AG04449 (cell line): ENCODE measurements at regions not wholly inside any gene's neighbourhood (a gene's known extent, or its start where the extent isn't known, plus 50 kb on each side); places are given as distances from the start of the nearest gene placed in this dataset.

ENCODE experiments used
- CTCF ChIA-PET: fragments of 350-600 bp; formaldehyde crosslinking; extraction: SDS; loops from one replicate; lab custom pipeline; 2021; ENCODE audit warnings: antibody characterized with exemption; lab: Yijun Ruan, JAX
- POLR2A ChIA-PET: fragments of 400-600, 350-600 bp; formaldehyde crosslinking; extraction: SDS; loops from one replicate; lab custom pipeline; 2020; ENCODE audit warnings: antibody characterized with exemption, inconsistent platforms; lab: Yijun Ruan, JAX
- DNase-seq: peaks from one replicate; pipeline ENCODE4 v3.0.0-alpha.2; 2010; ENCODE audit warnings: low read depth, low spot score
- H3K4me3 ChIP-seq: 2 replicates; pipeline ENCODE4 v1.5.1; 2011; ENCODE audit warnings: low read depth, mild to moderate bottlenecking, control low read depth, low read length
- TF ChIP-seq, protein P1 (sequence below): IDR thresholded peaks from one replicate; pipeline ENCODE4 v1.5.1; 2011; ENCODE audit warnings: mild to moderate bottlenecking, moderate library complexity, low read length, control low read depth, inconsistent platforms; ENCODE audit not compliant: insufficient read depth; ENCODE audit errors: missing control alignments

DNA sequence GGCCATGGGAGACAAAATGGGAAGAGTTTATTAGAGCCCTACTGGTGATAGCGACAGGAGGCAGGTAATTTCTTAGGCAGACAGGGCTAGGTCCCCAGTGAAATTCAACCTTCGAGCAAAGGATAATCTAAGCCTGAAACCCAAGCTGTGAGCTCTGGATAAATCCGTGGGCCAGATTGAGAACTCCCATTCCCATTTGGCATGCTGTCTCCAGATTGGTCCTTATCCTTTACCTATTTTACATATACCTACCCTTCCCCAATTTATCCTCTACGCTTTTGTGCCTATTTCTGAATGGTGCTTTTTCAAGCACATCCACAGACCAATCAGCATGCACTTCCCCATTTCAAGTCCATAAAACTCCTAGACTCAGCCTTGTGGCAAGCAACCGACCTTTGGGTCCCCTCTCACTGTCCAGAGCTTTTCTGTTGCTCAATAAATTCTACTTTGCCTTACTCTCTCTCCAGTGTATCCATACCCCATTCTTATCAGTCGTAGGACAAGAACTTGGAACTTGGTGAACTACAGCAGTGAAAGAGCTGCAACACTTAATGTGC, 268.0 kb downstream of the MYCN start:
- DNase-seq, result no peak
- TF ChIP-seq, protein P1, sequence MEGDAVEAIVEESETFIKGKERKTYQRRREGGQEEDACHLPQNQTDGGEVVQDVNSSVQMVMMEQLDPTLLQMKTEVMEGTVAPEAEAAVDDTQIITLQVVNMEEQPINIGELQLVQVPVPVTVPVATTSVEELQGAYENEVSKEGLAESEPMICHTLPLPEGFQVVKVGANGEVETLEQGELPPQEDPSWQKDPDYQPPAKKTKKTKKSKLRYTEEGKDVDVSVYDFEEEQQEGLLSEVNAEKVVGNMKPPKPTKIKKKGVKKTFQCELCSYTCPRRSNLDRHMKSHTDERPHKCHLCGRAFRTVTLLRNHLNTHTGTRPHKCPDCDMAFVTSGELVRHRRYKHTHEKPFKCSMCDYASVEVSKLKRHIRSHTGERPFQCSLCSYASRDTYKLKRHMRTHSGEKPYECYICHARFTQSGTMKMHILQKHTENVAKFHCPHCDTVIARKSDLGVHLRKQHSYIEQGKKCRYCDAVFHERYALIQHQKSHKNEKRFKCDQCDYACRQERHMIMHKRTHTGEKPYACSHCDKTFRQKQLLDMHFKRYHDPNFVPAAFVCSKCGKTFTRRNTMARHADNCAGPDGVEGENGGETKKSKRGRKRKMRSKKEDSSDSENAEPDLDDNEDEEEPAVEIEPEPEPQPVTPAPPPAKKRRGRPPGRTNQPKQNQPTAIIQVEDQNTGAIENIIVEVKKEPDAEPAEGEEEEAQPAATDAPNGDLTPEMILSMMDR, result no peak
- ChIA-PET CTCF (no interaction called here), POLR2A (no interaction called here)
- H3K4me3 ChIP-seq, result no peak overlapping the region

DNA sequence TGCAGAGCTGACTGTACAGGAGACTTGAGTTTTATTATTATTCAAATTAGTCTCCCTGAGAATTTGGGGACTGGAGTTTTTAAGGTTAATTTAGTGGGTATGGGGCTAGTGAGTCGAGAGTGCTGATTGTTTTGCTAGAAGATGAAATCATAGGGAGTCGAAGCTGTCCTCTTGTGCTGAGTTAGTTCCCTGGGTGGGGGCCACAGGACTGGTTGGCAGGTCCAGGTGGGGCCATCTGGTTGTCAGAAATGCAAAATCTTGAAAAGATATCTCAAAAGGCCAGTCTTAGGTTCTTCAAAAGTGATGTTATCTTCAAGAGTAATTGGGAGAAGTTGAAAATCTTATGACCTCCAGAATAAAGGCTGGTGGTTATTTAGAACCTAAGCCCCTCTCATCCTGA, 267.3 kb downstream of the MYCN start:
- DNase-seq, result no peak
- TF ChIP-seq, protein P1, result no peak
- CTCF ChIA-PET, result no interaction called here
- no peak overlapping the region for H3K4me3 ChIP-seq
- POLR2A ChIA-PET, result no interaction called here

DNA sequence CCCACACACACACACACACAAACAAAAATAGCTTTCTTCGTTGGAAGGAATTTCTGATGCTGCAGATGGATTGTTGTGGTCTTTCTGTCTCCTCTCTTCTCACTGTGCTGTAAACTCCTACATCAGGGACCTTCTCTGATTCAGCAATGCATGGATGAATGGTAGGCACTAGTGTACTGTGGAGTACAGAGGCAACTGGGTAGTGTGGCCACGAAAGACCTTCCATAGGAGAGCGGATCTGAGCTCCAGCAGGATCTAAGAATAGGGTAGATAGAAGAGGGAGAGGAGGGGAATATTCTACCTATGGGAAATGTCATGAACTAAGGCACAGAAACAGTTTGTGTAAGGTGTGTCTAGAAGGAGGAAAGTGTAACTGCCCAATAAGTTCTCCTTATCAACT, 266.8 kb downstream of the MYCN start:
- DNase-seq, result no peak
- TF ChIP-seq, protein P1, result no peak
- POLR2A ChIA-PET, result no interaction called here
- CTCF ChIA-PET, result no interaction called here
- no peak overlapping the region for H3K4me3 ChIP-seq

DNA sequence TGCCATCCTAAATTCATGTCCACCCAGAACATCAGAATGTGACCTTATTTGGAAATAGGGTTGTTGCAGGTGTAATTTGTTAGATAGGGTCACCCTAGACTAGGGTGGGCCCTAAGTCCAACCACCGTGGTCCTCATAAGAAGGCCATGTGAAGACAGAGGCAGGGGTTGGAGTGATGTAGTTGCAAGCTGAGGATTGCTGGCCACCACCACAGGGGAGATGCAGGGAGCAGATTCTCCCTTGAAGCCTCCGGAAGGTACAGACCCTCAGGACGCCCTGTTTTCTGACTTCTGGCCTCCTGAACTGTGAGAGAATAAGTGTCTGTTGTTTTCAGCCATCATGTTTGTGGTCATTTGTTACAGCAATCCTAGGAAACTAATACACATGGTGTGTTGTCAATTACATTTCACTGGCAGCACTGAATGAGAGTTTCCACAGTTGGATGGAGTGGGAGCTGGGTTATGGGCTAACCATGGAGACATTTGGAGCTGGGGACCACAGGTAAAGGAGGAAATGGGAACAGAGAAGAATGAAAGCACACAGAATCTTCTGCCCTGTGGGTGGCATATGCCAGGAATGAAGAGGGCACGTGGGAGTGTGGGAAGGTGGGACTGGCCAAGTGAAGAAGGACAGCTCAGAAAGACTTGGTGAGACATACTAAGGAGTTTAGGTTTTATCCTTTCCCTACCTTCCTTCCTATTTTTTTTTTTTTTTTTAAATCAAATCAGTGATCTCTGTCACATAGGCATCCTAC, 266.0 kb downstream of the MYCN start:
- no peak overlapping the region for H3K4me3 ChIP-seq
- no peak for DNase-seq
- ChIA-PET CTCF (no interaction called here), POLR2A (no interaction called here)
- TF ChIP-seq, protein P1, result no peak

DNA sequence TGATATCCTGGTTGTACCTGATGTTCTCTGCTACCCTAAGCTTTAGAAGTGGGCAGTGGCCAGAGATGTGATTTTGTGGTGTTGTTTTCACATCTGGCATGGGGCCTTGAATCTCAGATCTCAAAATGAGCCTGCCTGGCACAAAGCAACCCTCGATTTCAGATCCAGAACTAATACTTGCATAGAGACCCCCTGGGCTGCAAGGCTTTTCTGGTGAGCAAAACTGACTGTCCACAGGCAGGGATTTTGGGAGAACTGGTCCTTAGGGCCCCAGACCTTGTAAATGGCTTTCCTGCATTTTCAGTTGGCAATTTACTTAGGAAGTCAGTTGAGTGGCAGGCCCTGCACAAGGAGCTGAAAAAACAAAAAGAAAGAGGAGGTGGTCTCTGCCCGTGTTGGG, 265.3 kb downstream of the MYCN start:
- no peak overlapping the region for H3K4me3 ChIP-seq
- POLR2A ChIA-PET, result no interaction called here
- TF ChIP-seq, protein P1, result no peak
- no peak for DNase-seq
- CTCF ChIA-PET, result no interaction called here

DNA sequence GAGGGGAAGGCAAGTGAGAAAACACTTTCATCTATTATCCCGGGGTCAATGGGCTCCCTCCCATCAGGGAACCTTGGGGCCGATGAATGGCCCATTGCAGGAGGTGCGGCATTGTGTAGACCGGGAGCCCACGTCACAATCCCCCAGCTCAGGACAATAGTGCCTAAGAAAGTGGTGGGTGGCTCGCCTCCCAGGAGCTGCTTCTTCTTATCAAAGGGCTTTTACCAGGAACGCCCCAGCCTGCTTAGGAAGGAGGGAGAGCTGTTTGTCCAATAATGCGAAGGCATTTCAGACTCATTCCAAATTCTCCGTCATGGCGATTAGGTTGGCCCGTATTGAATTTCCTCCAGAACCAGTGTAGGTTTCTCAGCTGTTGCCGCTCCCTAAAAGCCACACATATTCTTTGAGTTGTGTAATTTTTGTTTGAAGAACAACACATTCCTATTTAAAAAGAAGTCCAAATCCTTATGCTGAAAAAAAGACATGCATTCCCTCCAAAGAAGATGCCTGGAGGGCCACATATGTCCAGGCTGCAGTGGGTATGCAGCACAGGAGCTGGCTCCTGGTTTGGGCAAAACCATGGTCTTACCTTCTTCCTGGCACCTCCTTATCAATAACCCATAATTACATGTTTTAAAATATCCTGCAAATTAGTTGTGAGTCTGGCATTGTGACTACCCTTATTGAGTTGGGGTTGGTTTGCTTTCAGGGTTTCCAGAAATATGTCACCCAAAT, 264.7 kb downstream of the MYCN start:
- TF ChIP-seq, protein P1, result no peak
- ChIA-PET CTCF (no interaction called here), POLR2A (no interaction called here)
- no peak for DNase-seq
- no peak overlapping the region for H3K4me3 ChIP-seq
